SK-N-SH treated with all-trans-retinoic acid at 6 μM for 48 hours (cell line): ENCODE measurements at regions not wholly inside any gene's neighbourhood (a gene's known extent, or its start where the extent isn't known, plus 50 kb on each side); places are given as distances from the start of the nearest gene placed in this dataset.

ENCODE experiments used
- ATAC-seq: fragments of 200-7000 bp; cut with Tn5 transposase; 3 replicates; pipeline ENCODE4 v1.9.1; 2020; ENCODE audit warnings: mild to moderate bottlenecking, moderate library complexity
- ARNTL ChIP-seq: fragments of 450-650 bp; formaldehyde crosslinking; IDR thresholded peaks from 2 replicates; pipeline ENCODE4 v1.5.0; 2020; ENCODE audit warnings: low read depth, mild to moderate bottlenecking, moderate library complexity, borderline replicate concordance
- BACH2 ChIP-seq: fragments of 250-450 bp; sonication (Bioruptor Pico); IDR thresholded peaks from 2 replicates; pipeline ENCODE4 v1.9.0; 2021; ENCODE audit warnings: mild to moderate bottlenecking, borderline replicate concordance
- CREB5 ChIP-seq: fragments of 250-450 bp; sonication (Bioruptor Pico); IDR thresholded peaks from 2 replicates; pipeline ENCODE4 v1.5.1; 2020; ENCODE audit warnings: low read depth, mild to moderate bottlenecking, moderate library complexity
- CSDC2 ChIP-seq: fragments of 250-450 bp; sonication (Bioruptor Pico); IDR thresholded peaks from 2 replicates; pipeline ENCODE4 v1.5.0; 2020; ENCODE audit warnings: mild to moderate bottlenecking, moderate library complexity
- ESRRG ChIP-seq: fragments of 250-450 bp; sonication (Bioruptor Pico); IDR thresholded peaks from 2 replicates; pipeline ENCODE4 v1.6.1; 2021; ENCODE audit warnings: mild to moderate bottlenecking
- GLIS3 ChIP-seq: fragments of 250-450 bp; sonication (Bioruptor Pico); IDR thresholded peaks from 2 replicates; pipeline ENCODE4 v1.5.0; 2020; ENCODE audit warnings: mild to moderate bottlenecking, moderate library complexity
- ISL1 ChIP-seq: fragments of 250-450 bp; sonication (Bioruptor Pico); IDR thresholded peaks from 2 replicates; pipeline ENCODE4 v2.1.2; 2022; ENCODE audit warnings: mild to moderate bottlenecking, moderate library complexity
- PATZ1 ChIP-seq: fragments of 250-450 bp; sonication (Bioruptor Pico); IDR thresholded peaks from 2 replicates; pipeline ENCODE4 v1.8.0; 2020; ENCODE audit warnings: mild to moderate bottlenecking, moderate library complexity, borderline replicate concordance
- POU6F1 ChIP-seq: fragments of 250-450 bp; sonication (Bioruptor Pico); IDR thresholded peaks from 2 replicates; pipeline ENCODE4 v1.8.0; 2021; ENCODE audit warnings: low read depth, mild to moderate bottlenecking, moderate library complexity, borderline replicate concordance
- PPARA ChIP-seq: fragments of 250-450 bp; sonication (Bioruptor Pico); IDR thresholded peaks from 2 replicates; pipeline ENCODE4 v1.5.0; 2020; ENCODE audit warnings: mild to moderate bottlenecking, borderline replicate concordance
- RARB ChIP-seq: fragments of 250-450 bp; sonication (Bioruptor Pico); IDR thresholded peaks from 2 replicates; pipeline ENCODE4 v1.8.0; 2021; ENCODE audit warnings: mild to moderate bottlenecking, moderate library complexity
- TCF4 ChIP-seq: fragments of 250-450 bp; sonication (Bioruptor Pico); IDR thresholded peaks from 2 replicates; pipeline ENCODE4 v1.8.0; 2021; ENCODE audit warnings: mild to moderate bottlenecking, moderate library complexity, borderline replicate concordance
- TOX ChIP-seq: fragments of 250-450 bp; sonication (Bioruptor Pico); IDR thresholded peaks from 2 replicates; pipeline ENCODE4 v1.8.0; 2021; ENCODE audit warnings: mild to moderate bottlenecking, moderate library complexity, borderline replicate concordance
- ZC3H10 ChIP-seq: fragments of 250-450 bp; sonication (Bioruptor Pico); IDR thresholded peaks from 2 replicates; pipeline ENCODE4 v1.5.1; 2021; ENCODE audit warnings: mild to moderate bottlenecking, moderate library complexity
- ZFP30 ChIP-seq: fragments of 450-650 bp; formaldehyde crosslinking; IDR thresholded peaks from 2 replicates; pipeline ENCODE4 v1.5.0; 2022; ENCODE audit warnings: mild to moderate bottlenecking, moderate library complexity
- ZNF565 ChIP-seq: fragments of 450-650 bp; formaldehyde crosslinking; conservative IDR thresholded peaks from 2 replicates; pipeline ENCODE4 v1.5.0; 2020; ENCODE audit warnings: low read depth, mild to moderate bottlenecking, moderate library complexity
- ZNF70 ChIP-seq: fragments of 450-650 bp; formaldehyde crosslinking; IDR thresholded peaks from 2 replicates; pipeline ENCODE4 v1.5.0; 2020; ENCODE audit warnings: mild to moderate bottlenecking, moderate library complexity
- ZNF8 ChIP-seq: fragments of 450-650 bp; formaldehyde crosslinking; IDR thresholded peaks from 2 replicates; pipeline ENCODE4 v1.5.0; 2020; ENCODE audit warnings: mild to moderate bottlenecking, moderate library complexity
- TF ChIP-seq, protein P1 (sequence below): fragments of 250-450 bp; sonication (Bioruptor Pico); IDR thresholded peaks from 2 replicates; pipeline ENCODE4 v1.5.1; 2021; ENCODE audit warnings: mild to moderate bottlenecking, moderate library complexity
- TF ChIP-seq, protein P2 (sequence below): fragments of 250-450 bp; sonication (Bioruptor Pico); IDR thresholded peaks from 2 replicates; pipeline ENCODE4 v1.5.0; 2020; ENCODE audit warnings: mild to moderate bottlenecking, moderate library complexity

GRCh38 chr6:135774006-135774405 is 77.5 kb upstream of the PDE7B start:
- TF ChIP-seq ZNF8 (CRISPR knock-in tag), result no peak
- no peak for TF ChIP-seq ZC3H10 (CRISPR knock-in tag)
- TF ChIP-seq PATZ1 (CRISPR knock-in tag), result no peak
- no peak for TF ChIP-seq RARB (CRISPR knock-in tag)
- TF ChIP-seq ZNF565 (CRISPR knock-in tag), result no peak
- no peak for TF ChIP-seq ESRRG (CRISPR knock-in tag)
- no peak for TF ChIP-seq GLIS3 (CRISPR knock-in tag)
- TF ChIP-seq, protein P1, sequence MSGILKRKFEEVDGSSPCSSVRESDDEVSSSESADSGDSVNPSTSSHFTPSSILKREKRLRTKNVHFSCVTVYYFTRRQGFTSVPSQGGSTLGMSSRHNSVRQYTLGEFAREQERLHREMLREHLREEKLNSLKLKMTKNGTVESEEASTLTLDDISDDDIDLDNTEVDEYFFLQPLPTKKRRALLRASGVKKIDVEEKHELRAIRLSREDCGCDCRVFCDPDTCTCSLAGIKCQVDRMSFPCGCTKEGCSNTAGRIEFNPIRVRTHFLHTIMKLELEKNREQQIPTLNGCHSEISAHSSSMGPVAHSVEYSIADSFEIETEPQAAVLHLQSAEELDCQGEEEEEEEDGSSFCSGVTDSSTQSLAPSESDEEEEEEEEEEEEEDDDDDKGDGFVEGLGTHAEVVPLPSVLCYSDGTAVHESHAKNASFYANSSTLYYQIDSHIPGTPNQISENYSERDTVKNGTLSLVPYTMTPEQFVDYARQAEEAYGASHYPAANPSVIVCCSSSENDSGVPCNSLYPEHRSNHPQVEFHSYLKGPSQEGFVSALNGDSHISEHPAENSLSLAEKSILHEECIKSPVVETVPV, result no peak
- no peak for TF ChIP-seq ISL1
- TF ChIP-seq BACH2 (CRISPR knock-in tag), result no peak
- TF ChIP-seq, protein P2, sequence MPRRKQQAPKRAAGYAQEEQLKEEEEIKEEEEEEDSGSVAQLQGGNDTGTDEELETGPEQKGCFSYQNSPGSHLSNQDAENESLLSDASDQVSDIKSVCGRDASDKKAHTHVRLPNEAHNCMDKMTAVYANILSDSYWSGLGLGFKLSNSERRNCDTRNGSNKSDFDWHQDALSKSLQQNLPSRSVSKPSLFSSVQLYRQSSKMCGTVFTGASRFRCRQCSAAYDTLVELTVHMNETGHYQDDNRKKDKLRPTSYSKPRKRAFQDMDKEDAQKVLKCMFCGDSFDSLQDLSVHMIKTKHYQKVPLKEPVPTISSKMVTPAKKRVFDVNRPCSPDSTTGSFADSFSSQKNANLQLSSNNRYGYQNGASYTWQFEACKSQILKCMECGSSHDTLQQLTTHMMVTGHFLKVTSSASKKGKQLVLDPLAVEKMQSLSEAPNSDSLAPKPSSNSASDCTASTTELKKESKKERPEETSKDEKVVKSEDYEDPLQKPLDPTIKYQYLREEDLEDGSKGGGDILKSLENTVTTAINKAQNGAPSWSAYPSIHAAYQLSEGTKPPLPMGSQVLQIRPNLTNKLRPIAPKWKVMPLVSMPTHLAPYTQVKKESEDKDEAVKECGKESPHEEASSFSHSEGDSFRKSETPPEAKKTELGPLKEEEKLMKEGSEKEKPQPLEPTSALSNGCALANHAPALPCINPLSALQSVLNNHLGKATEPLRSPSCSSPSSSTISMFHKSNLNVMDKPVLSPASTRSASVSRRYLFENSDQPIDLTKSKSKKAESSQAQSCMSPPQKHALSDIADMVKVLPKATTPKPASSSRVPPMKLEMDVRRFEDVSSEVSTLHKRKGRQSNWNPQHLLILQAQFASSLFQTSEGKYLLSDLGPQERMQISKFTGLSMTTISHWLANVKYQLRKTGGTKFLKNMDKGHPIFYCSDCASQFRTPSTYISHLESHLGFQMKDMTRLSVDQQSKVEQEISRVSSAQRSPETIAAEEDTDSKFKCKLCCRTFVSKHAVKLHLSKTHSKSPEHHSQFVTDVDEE (CRISPR knock-in tag), result no peak
- no peak for TF ChIP-seq CSDC2
- no peak for TF ChIP-seq ZFP30 (CRISPR knock-in tag)
- no peak for ATAC-seq

GRCh38 chr6:135779213-135779612 is 72.3 kb upstream of the PDE7B start:
- ATAC-seq, result no peak
- TF ChIP-seq ESRRG (CRISPR knock-in tag), result no peak
- no peak for TF ChIP-seq PPARA
- TF ChIP-seq ZFP30 (CRISPR knock-in tag), result no peak
- TF ChIP-seq ZNF8 (CRISPR knock-in tag), result no peak
- no peak for TF ChIP-seq CSDC2
- TF ChIP-seq BACH2 (CRISPR knock-in tag), result no peak
- TF ChIP-seq TCF4 (CRISPR knock-in tag), result no peak
- no peak for TF ChIP-seq PATZ1 (CRISPR knock-in tag)
- no peak for TF ChIP-seq TOX (CRISPR knock-in tag)
- TF ChIP-seq, protein P2 (CRISPR knock-in tag), result no peak

DNA sequence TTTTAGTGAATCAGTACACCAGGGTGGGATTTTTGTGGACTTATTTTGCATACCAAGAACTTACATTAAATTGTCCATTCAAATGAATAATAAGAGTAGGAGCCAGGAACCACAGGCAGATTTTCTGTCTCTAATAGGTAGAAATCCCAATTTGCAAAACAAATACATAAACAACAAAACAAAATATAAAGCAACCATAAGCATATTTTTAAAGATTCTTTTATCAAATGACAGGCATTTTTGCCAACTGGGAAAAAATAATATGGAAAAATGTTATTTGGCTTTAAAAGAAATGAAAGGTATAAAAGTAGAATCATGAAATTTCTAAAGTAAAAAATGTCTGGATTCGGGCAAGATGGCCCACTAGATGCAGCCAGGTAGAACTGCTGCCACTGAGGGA is 71.2 kb upstream of the PDE7B start:
- ATAC-seq, result no peak
- no peak for TF ChIP-seq ISL1
- TF ChIP-seq CREB5 (CRISPR knock-in tag), result no peak
- no peak for TF ChIP-seq ZNF8 (CRISPR knock-in tag)
- TF ChIP-seq ARNTL (CRISPR knock-in tag), result no peak
- TF ChIP-seq GLIS3 (CRISPR knock-in tag), result no peak
- TF ChIP-seq PPARA, result no peak
- TF ChIP-seq ESRRG (CRISPR knock-in tag), result no peak
- no peak for TF ChIP-seq POU6F1 (CRISPR knock-in tag)
- TF ChIP-seq, protein P2 (CRISPR knock-in tag), result no peak
- no peak for TF ChIP-seq ZC3H10 (CRISPR knock-in tag)
- TF ChIP-seq CSDC2, result no peak
- no peak for TF ChIP-seq ZNF70
